LNCAP (cell line): ENCODE measurements at regions not wholly inside any gene's neighbourhood (a gene's known extent, or its start where the extent isn't known, plus 50 kb on each side); places are given as distances from the start of the nearest gene placed in this dataset.

Experiments used
- TF ChIP-seq, protein P1 (sequence below): fragments of 450-650 bp; IDR thresholded peaks from 2 replicates; pipeline ENCODE4 v1.5.1; 2017; ENCODE audit warnings: mild to moderate bottlenecking

DNA sequence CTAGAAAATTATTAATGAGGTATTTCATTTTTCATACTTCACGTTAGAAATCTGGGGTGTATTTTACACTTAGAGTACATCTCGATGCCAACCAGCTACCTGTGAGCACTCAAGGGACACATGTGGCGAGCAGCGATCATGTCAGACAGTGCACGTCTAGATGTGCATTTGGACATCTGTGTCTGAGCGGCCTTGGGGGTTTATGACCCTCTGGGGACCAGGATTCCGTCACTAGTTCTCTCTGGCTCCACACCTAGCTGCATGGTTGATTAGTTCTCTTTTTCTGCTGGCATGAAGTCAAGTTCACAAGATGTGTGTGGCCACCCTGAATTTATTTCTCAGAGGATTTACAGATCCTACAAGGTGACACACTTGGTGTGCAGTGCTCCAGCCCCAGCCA, 192.2 kb downstream of the TSN start:
- TF ChIP-seq, protein P1, sequence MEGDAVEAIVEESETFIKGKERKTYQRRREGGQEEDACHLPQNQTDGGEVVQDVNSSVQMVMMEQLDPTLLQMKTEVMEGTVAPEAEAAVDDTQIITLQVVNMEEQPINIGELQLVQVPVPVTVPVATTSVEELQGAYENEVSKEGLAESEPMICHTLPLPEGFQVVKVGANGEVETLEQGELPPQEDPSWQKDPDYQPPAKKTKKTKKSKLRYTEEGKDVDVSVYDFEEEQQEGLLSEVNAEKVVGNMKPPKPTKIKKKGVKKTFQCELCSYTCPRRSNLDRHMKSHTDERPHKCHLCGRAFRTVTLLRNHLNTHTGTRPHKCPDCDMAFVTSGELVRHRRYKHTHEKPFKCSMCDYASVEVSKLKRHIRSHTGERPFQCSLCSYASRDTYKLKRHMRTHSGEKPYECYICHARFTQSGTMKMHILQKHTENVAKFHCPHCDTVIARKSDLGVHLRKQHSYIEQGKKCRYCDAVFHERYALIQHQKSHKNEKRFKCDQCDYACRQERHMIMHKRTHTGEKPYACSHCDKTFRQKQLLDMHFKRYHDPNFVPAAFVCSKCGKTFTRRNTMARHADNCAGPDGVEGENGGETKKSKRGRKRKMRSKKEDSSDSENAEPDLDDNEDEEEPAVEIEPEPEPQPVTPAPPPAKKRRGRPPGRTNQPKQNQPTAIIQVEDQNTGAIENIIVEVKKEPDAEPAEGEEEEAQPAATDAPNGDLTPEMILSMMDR = no peak

DNA sequence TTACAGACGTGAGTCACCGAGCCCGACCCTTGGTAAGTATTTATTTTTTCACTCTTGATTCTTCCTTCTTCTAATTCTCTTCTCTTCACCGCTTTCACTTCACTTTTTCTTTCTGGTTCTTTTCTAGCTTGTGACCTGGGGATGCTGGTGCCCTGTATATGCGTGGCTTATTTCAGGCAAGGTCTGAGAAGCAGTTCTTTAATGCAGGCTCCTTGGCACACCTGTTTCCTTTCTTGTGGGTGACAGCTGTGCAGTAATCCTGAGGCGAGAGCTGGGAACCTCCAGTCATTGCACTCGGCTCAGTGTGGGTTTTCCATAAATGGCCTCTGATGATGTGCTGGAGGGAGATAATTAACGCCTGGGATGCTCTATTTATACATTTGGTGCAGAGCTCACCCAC, 193.8 kb downstream of the TSN start:
- TF ChIP-seq, protein P1 = no peak

DNA sequence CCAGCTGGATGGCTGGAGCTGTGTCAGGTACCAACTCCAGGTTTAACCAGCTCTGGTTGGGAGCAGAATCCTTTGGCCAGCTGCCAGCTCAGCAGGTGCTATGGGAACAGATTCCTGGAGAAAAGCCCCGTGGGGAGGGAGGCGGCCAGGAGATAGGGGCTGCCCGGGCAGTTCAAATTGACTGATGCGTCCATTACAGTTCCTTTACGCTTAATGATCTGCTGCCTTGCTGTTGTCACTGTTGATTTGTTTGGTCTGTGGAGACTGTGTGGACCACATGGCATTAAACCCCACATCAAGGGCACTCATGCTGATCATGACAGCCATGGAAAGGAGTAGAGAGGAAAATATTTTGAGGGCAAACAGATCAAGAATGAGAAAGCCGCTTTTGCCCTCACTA, 200.0 kb downstream of the TSN start:
- TF ChIP-seq, protein P1 = no peak

DNA sequence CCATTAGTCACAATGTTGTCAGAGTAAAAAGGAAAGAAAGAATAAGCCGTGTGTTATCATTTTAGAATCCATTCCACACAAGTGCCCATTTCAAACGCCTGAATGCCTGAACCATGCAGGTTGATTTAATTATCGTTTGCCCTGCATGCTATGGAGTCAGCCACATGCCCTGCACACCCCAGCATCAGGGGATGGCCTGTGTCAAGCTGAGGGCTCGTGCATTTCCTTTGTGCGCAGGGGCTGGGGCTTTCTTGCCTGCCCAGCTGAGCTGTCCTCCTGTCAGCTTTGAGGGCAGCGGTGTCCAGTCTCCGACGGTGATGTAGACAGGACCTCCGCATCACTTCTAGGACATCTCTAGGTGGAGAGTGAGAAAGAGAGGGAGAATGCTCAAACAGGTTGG, 200.4 kb downstream of the TSN start:
- TF ChIP-seq, protein P1 = no peak

DNA sequence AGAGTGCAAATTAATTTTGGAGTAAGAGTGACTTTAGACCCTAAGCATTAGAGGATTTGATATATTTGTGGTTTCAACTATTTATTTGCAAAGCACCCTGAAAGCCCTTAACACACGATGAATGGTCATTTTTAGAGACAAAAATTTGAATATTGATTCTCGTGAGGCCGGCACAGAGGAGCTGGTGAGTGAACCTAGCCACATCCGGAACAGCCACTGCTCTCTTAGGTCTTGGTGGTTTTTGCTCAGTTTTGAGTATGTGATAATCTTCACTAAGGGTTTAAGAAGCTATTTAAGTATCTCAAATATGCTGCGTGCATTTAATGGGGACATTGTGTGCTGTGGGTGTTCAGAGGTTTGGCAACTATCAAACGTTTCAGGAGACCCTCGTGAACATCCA, 204.8 kb downstream of the TSN start:
- TF ChIP-seq, protein P1 = no peak

DNA sequence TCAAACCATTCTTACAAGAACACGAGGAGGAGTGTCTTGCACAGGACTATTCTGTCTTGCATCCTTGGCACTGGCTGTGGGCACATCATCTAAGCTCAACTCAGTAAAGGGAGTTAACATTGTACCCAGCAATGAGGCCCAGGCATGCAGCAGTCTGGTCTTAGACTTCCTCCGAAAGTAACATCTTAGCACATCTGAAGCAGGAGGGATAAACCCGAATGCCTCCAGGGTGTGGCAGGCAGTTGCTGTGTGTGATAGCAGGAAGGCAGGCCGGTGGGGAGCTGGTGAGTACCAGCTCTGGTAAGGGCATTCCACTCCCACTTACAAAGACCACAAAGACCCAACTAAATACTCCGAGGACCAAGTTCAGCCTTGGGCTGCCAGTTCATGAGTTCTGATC, 206.3 kb downstream of the TSN start:
- TF ChIP-seq, protein P1 = no peak

DNA sequence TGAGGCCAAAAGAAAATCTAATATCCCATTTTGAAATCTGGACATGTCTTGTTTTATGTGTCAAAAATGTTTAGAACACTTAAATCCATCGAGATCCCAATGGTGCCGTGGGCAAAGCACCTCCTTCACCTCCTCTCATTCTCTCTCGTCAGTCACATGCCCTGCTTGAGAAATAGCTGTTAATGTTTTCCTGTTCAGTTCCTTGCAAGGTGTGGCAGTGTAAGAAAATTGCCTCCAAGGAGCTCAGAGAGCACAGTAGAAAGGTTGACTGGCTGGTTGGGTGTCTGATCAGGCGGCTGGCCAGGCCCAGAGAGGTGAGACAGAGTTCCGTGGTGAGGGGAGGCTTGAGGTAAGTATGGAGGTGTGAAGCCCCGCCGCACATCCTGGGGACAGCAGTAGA, 210.2 kb downstream of the TSN start:
- TF ChIP-seq, protein P1 = no peak

DNA sequence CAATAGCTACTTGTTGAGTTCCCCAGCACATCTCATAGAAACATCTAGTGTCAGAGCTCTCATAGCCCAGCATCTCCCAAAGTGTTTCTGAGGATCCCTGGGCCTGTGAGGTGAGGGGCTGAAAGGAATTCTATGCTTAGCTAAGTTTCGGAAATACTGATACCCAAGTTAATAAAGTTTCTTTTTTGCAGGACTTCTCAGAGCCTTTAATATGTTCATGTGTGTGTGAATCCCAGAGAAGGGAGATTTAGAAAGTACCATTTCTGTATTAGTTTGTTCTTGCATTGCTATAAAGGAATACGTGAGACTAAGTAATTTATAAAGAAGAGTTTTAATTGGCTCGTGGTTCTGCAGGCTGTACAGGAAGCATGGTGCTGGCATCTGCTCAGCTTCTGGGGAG, 211.2 kb downstream of the TSN start:
- TF ChIP-seq, protein P1 = no peak
